HCT116 (cell line): ENCODE measurements at regions not wholly inside any gene's neighbourhood (a gene's known extent, or its start where the extent isn't known, plus 50 kb on each side); places are given as distances from the start of the nearest gene placed in this dataset.

Experiments used
- ATAC-seq: fragments of 200-7000 bp; cut with Tn5 transposase; 2 replicates; pipeline ENCODE4 v1.9.1; 2020; ENCODE audit warnings: mild to moderate bottlenecking, moderate library complexity
- BruUV-seq: library from RNA; stranded (reverse); fragments of 400-500 nt; replicated peaks from 2 replicates; lab custom pipeline; 2021; lab: Mats Ljungman, UMichigan
- CTCF ChIA-PET: fragments of 300-600 bp; sonication (Branson Sonifier 250); formaldehyde crosslinking; loops from one replicate; lab custom pipeline; 2021; ENCODE audit warnings: antibody characterized with exemption; lab: Charles Lee
- POLR2A ChIA-PET: fragments of 300-600, 350-600 bp; sonication (Branson Sonifier 250); formaldehyde crosslinking; loops from one replicate; lab custom pipeline; 2021; ENCODE audit warnings: antibody characterized with exemption; lab: Charles Lee
- RAD21 ChIA-PET, 2 experiments: fragments of 300-600 bp; sonication (Branson Sonifier 250); formaldehyde crosslinking; loops; one replicate each; lab custom pipeline; 2023; ENCODE audit warnings: low total read pairs in 2 of 2; ENCODE audit not compliant: uncharacterized antibody in 2 of 2, unreplicated experiment in 2 of 2, low non-redundant PET in 1 of 2; lab: Charles Lee
- DNase-seq: peaks from one replicate; pipeline ENCODE4 v3.0.0-alpha.2; 2010; ENCODE audit warnings: low read depth, low spot score
- H2AFZ ChIP-seq: fragments of 200-600 bp; shearing (Covaris generic), sonication (generic); 2 replicates; pipeline ENCODE4 v1.6.1; 2017; ENCODE audit warnings: low read depth, mixed run types, mixed read lengths, antibody characterized with exemption, low read length; ENCODE audit not compliant: poor library complexity, severe bottlenecking
- H3K27ac ChIP-seq: 2 replicates; pipeline ENCODE4 v1.5.1; 2012; ENCODE audit warnings: low read depth, low read length
- H3K27me3 ChIP-seq: fragments of 200-600 bp; sonication (generic); 2 replicates; pipeline ENCODE4 v1.6.1; 2016; ENCODE audit warnings: mixed run types, low read length, mixed read lengths; ENCODE audit not compliant: insufficient read depth
- H3K36me3 ChIP-seq, 2 experiments: fragments of 200-500 bp in 1 of 2; fragments of 200-600 bp in 1 of 2; sonication (Bioruptor generic) in 1 of 2; sonication (generic) in 1 of 2; 2 replicates each; pipeline versions ENCODE4 v1.5.1 to v1.6.1; 2014 to 2016; ENCODE audit warnings: low read length in 2 of 2, inconsistent platforms in 1 of 2, mixed read lengths in 1 of 2, mixed run types in 1 of 2; ENCODE audit not compliant: insufficient read depth in 2 of 2, control insufficient read depth in 1 of 2
- H3K4me1 ChIP-seq, 2 experiments: fragments of 200-600 bp in 1 of 2; sonication (generic) in 1 of 2; 2 replicates each; pipeline versions ENCODE4 v1.5.1 to v1.6.1; 2012 to 2017; ENCODE audit warnings: low read length in 2 of 2, inconsistent platforms in 1 of 2, mild to moderate bottlenecking in 1 of 2, mixed read lengths in 1 of 2, mixed run types in 1 of 2, moderate library complexity in 1 of 2; ENCODE audit not compliant: insufficient read depth in 2 of 2, control insufficient read depth in 1 of 2
- H3K4me2 ChIP-seq: fragments of 200-600 bp; sonication (generic); 2 replicates; pipeline ENCODE4 v1.6.1; 2017; ENCODE audit warnings: mixed run types, low read length, mixed read lengths
- H3K4me3 ChIP-seq, 2 experiments: fragments of 200-600 bp in 1 of 2; sonication (generic) in 1 of 2; replicated peaks in 1 of 2; 2 replicates each; pipeline ENCODE4 v1.5.1; 2011 to 2016; ENCODE audit warnings: low read length in 2 of 2, control low read depth in 1 of 2, low read depth in 1 of 2, mild to moderate bottlenecking in 1 of 2, mixed read lengths in 1 of 2, mixed run types in 1 of 2
- H3K79me2 ChIP-seq: fragments of 200-600 bp; sonication (generic); 2 replicates; pipeline ENCODE4 v1.6.1; 2017; ENCODE audit warnings: mild to moderate bottlenecking, mixed run types, low read length, moderate library complexity, mixed read lengths; ENCODE audit not compliant: insufficient read depth
- H3K9ac ChIP-seq: fragments of 200-600 bp; sonication (generic); 2 replicates; pipeline ENCODE4 v1.6.1; 2016; ENCODE audit warnings: low read length, mixed read lengths
- H3K9me2 ChIP-seq: fragments of 200-600 bp; sonication (generic), shearing (Covaris generic); 2 replicates; pipeline ENCODE4 v1.6.1; 2017; ENCODE audit warnings: mixed run types, mild to moderate bottlenecking, moderate library complexity; ENCODE audit not compliant: insufficient read depth
- H3K9me3 ChIP-seq, 2 experiments: fragments of 200-500 bp in 1 of 2; fragments of 200-600 bp in 1 of 2; sonication (Bioruptor generic) in 1 of 2; sonication (generic) in 1 of 2; 2 replicates each; pipeline ENCODE4 v1.6.1; 2014 to 2017; ENCODE audit warnings: low read length in 2 of 2, mixed read lengths in 2 of 2, inconsistent platforms in 1 of 2, low read depth in 1 of 2, mild to moderate bottlenecking in 1 of 2, mixed run types in 1 of 2, moderate library complexity in 1 of 2; ENCODE audit not compliant: control insufficient read depth in 1 of 2, insufficient read depth in 1 of 2
- H4K20me1 ChIP-seq: fragments of 200-600 bp; sonication (generic), shearing (Covaris generic); 2 replicates; pipeline ENCODE4 v1.6.1; 2017; ENCODE audit warnings: mixed run types, mild to moderate bottlenecking, moderate library complexity; ENCODE audit not compliant: insufficient read depth
- ATF3 ChIP-seq: IDR thresholded peaks from 2 replicates; pipeline ENCODE4 v1.6.1; 2012
- CTCF ChIP-seq, 3 experiments: fragments of 200-600 bp in 1 of 3; sonication (generic) in 1 of 3; IDR thresholded peaks in 2 of 3; conservative IDR thresholded peaks in 1 of 3; 2 replicates each; pipeline ENCODE4 v1.5.1; 2012 to 2017; ENCODE audit warnings: low read depth in 2 of 3, low read length in 2 of 3, antibody characterized with exemption in 1 of 3, borderline replicate concordance in 1 of 3, control low read depth in 1 of 3, mild to moderate bottlenecking in 1 of 3, mixed read lengths in 1 of 3, mixed run types in 1 of 3, moderate library complexity in 1 of 3; ENCODE audit not compliant: insufficient read depth in 1 of 3
- FOSL1 ChIP-seq: IDR thresholded peaks from 2 replicates; pipeline ENCODE4 v1.6.1; 2012; ENCODE audit warnings: low read depth
- JUND ChIP-seq: IDR thresholded peaks from 2 replicates; pipeline ENCODE4 v1.6.1; 2012
- MAX ChIP-seq: IDR thresholded peaks from 2 replicates; pipeline ENCODE4 v1.6.1; 2012
- POLR2A ChIP-seq: IDR thresholded peaks from 2 replicates; pipeline ENCODE4 v1.7.0; 2011; ENCODE audit warnings: borderline replicate concordance; ENCODE audit not compliant: insufficient read depth, insufficient read length; ENCODE audit errors: extremely low read depth
- POLR2AphosphoS5 ChIP-seq: IDR thresholded peaks from 2 replicates; pipeline ENCODE4 v1.6.1; 2011; ENCODE audit warnings: mild to moderate bottlenecking, low read depth, low read length, moderate library complexity
- REST ChIP-seq: IDR thresholded peaks from 2 replicates; pipeline ENCODE4 v1.6.1; 2012; ENCODE audit warnings: low read depth
- SP1 ChIP-seq: IDR thresholded peaks from 2 replicates; pipeline ENCODE4 v1.6.1; 2012; ENCODE audit warnings: low read depth
- TCF7L2 ChIP-seq: IDR thresholded peaks from 2 replicates; pipeline ENCODE4 v1.7.0; 2011; ENCODE audit warnings: borderline replicate concordance, inconsistent platforms; ENCODE audit not compliant: insufficient read depth, insufficient read length; ENCODE audit errors: extremely low read depth
- ZBTB33 ChIP-seq: IDR thresholded peaks from 2 replicates; pipeline ENCODE4 v1.6.1; 2011; ENCODE audit warnings: mild to moderate bottlenecking, low read length, moderate library complexity; ENCODE audit not compliant: insufficient replicate concordance; ENCODE audit errors: extremely low read depth
- ZNF274 ChIP-seq: fragments of 200-500 bp; sonication (Bioruptor generic); IDR thresholded peaks from 2 replicates; pipeline ENCODE4 v1.6.1; 2014; ENCODE audit warnings: mild to moderate bottlenecking, low read depth, low read length, inconsistent platforms
- intact Hi-C: fragments of 100-400 bp; cut with micrococcal nuclease; formaldehyde crosslinking; loops from 2 replicates; pipeline ENCODE4 v1.10.0; 2022

GRCh38 chr6:111952274-111952673 is 79.0 kb upstream of the FYN start:
- ChIA-PET POLR2A (no interaction called here), RAD21 (no interaction called here), CTCF (no interaction called here)
- ATAC-seq (no peak), DNase-seq (no peak)
- Histone ChIP-seq H3K9me2 (no peaks in the 10 kb centered on the region), H3K36me3 (no peaks in the 10 kb centered on the region), H2AFZ (no peak overlapping the region), H3K4me2 (no peak overlapping the region), H3K79me2 (no peaks in the 10 kb centered on the region), H3K4me3 (no peak overlapping the region), H3K4me1 (peaks cover 0 to 12% of the 10 kb centered on the region in 2 experiments; a peak in 1 of 4 replicates), H3K27ac (no peak overlapping the region), H3K9ac (no peak overlapping the region), H4K20me1 (no peaks in the 10 kb centered on the region), H3K9me3 (no peaks in the 10 kb centered on the region), H3K27me3 (no peaks in the 10 kb centered on the region)
- no peak for TF ChIP-seq REST
- no peak for TF ChIP-seq ATF3
- no peak for TF ChIP-seq FOSL1
- no peak for TF ChIP-seq SP1
- TF ChIP-seq MAX = no peak
- no peak for TF ChIP-seq POLR2A
- TF ChIP-seq TCF7L2 = no peak
- no peak for TF ChIP-seq POLR2AphosphoS5
- TF ChIP-seq ZBTB33 = no peak
- no peak for TF ChIP-seq ZNF274
- no peak for TF ChIP-seq JUND
- TF ChIP-seq CTCF (IDR thresholded peaks at IDR 0.05 in 2 of 3, conservative IDR thresholded peaks at IDR 0.05 in 1 of 3; ENCODE audit: borderline replicate concordance in 1 of 3, insufficient read depth in 1 of 3, low read depth in 2 of 3, low read length in 2 of 3) = no peak
- no TSS peak for BruUV-seq
- intact Hi-C loops = no loop called here
